Lower lobe of right lung (tissue), 2 donors: ENCODE measurements at regions not wholly inside any gene's neighbourhood (a gene's known extent, or its start where the extent isn't known, plus 50 kb on each side); places are given as distances from the start of the nearest gene placed in this dataset.
A peak's percentile ranks its signal among the peaks of the same experiment; 100 is the strongest.

Experiments used
- ATAC-seq, 2 donors: fragments of 200-7000 bp; cut with Tn5 transposase; one replicate each; pipeline ENCODE4 v1.9.1; 2020 to 2022; ENCODE audit warnings: mild to moderate bottlenecking in 2 of 2, moderate library complexity in 2 of 2
- DNase-seq: peaks from one replicate; pipeline ENCODE4 v3.0.0-alpha.2; 2020
- H3K27ac ChIP-seq: fragments of 200-600 bp; one replicate; pipeline ENCODE4 v1.8.0; 2022
- H3K27me3 ChIP-seq: fragments of 200-600 bp; one replicate; pipeline ENCODE4 v1.8.0; 2022; ENCODE audit warnings: low read depth
- H3K36me3 ChIP-seq: fragments of 200-600 bp; one replicate; pipeline ENCODE4 v1.8.0; 2022; ENCODE audit warnings: mild to moderate bottlenecking
- H3K4me1 ChIP-seq: fragments of 200-600 bp; one replicate; pipeline ENCODE4 v1.8.0; 2022
- H3K4me3 ChIP-seq: fragments of 200-600 bp; one replicate; pipeline ENCODE4 v1.8.0; 2022; ENCODE audit warnings: mild to moderate bottlenecking
- H3K9me3 ChIP-seq: fragments of 200-600 bp; one replicate; pipeline ENCODE4 v1.8.0; 2022
- CTCF ChIP-seq: fragments of 200-600 bp; IDR thresholded peaks from one replicate; pipeline ENCODE4 v1.8.0; 2022; ENCODE audit warnings: antibody characterized with exemption, mild to moderate bottlenecking
- intact Hi-C: fragments of 100-400 bp; cut with DNase I; formaldehyde crosslinking; loops from one replicate; pipeline ENCODE4 v1.11.0; 2022
- donor health status: DM: no; HTN: yes; CAD: no; lungs with severe emphysema.

GRCh38 chr2:8193686-8194615 lies 487.9 kb upstream of the ID2 start:
- no peaks in the 10 kb centered on the region for H3K36me3 ChIP-seq
- peaks cover 9% of the 10 kb centered on the region for H3K4me1 ChIP-seq
- ATAC-seq (peak in 1 of 2 donors; percentile 32), DNase-seq (no peak)
- no peak for TF ChIP-seq CTCF
- no peaks in the 10 kb centered on the region for H3K27me3 ChIP-seq
- H3K27ac ChIP-seq = no peak overlapping the region
- H3K9me3 ChIP-seq = no peaks in the 10 kb centered on the region
- H3K4me3 ChIP-seq = no peak overlapping the region
- intact Hi-C loops = no loop called here

GRCh38 chr2:8195784-8196183 lies 486.1 kb upstream of the ID2 start:
- no peaks in the 10 kb centered on the region for H3K27me3 ChIP-seq
- peaks cover 9% of the 10 kb centered on the region for H3K4me1 ChIP-seq
- ATAC-seq (no peak), DNase-seq (no peak)
- H3K36me3 ChIP-seq = no peaks in the 10 kb centered on the region
- intact Hi-C loops = no loop called here
- H3K4me3 ChIP-seq = no peak overlapping the region
- no peaks in the 10 kb centered on the region for H3K9me3 ChIP-seq
- TF ChIP-seq CTCF = no peak
- H3K27ac ChIP-seq = no peak overlapping the region

GRCh38 chr2:8196316-8196715 lies 485.5 kb upstream of the ID2 start:
- no peak for TF ChIP-seq CTCF
- H3K4me1 ChIP-seq = peaks cover 9% of the 10 kb centered on the region
- no peak overlapping the region for H3K4me3 ChIP-seq
- no peaks in the 10 kb centered on the region for H3K36me3 ChIP-seq
- intact Hi-C loops = no loop called here
- no peak for ATAC-seq
- DNase-seq = no peak
- no peaks in the 10 kb centered on the region for H3K9me3 ChIP-seq
- H3K27me3 ChIP-seq = no peaks in the 10 kb centered on the region
- H3K27ac ChIP-seq = no peak overlapping the region

- Histone ChIP-seq H3K4me3 (no peak overlapping the region), H3K9me3 (no peaks in the 10 kb centered on the region), H3K27ac (no peak overlapping the region), H3K4me1 (peaks cover 9% of the 10 kb centered on the region), H3K27me3 (no peaks in the 10 kb centered on the region), H3K36me3 (no peaks in the 10 kb centered on the region)
- intact Hi-C loops = no loop called here
- no peak for DNase-seq
- TF ChIP-seq CTCF = no peak
- no peak for ATAC-seq
Observed at GRCh38 chr2:8197101-8197500, 484.8 kb upstream of the ID2 start.

- intact Hi-C loops = no loop called here
- no peaks in the 10 kb centered on the region for H3K9me3 ChIP-seq
- no peak for TF ChIP-seq CTCF
Observed at GRCh38 chr2:8197825-8198224, 484.0 kb upstream of the ID2 start.

More at GRCh38 chr2:8197825-8198224, 484.0 kb upstream of the ID2 start:
- H3K4me3 ChIP-seq = no peak overlapping the region
- no peak for ATAC-seq
- peaks cover 8% of the 10 kb centered on the region for H3K4me1 ChIP-seq
- H3K36me3 ChIP-seq = no peaks in the 10 kb centered on the region
- no peak for DNase-seq
- no peak overlapping the region for H3K27ac ChIP-seq
- no peaks in the 10 kb centered on the region for H3K27me3 ChIP-seq
